DND-41 (cell line): ENCODE measurements at regions not wholly inside any gene's neighbourhood (a gene's known extent, or its start where the extent isn't known, plus 50 kb on each side); places are given as distances from the start of the nearest gene placed in this dataset.

ENCODE experiments used
- ATAC-seq: fragments of 200-7000 bp; cut with Tn5 transposase; 3 replicates; pipeline ENCODE4 v1.9.1; 2021; ENCODE audit warnings: low read depth; ENCODE audit not compliant: insufficient read depth
- DNase-seq: peaks from one replicate; pipeline ENCODE4 v3.0.0-alpha.2; 2020
- H2AFZ ChIP-seq: 2 replicates; pipeline ENCODE4 v1.6.0; 2012; ENCODE audit warnings: low read depth, low read length
- H3K27ac ChIP-seq: 2 replicates; pipeline ENCODE4 v1.5.1; 2012; ENCODE audit warnings: low read length, inconsistent platforms
- H3K27me3 ChIP-seq: fragments of 200-600 bp; sonication (generic); 2 replicates; pipeline ENCODE4 v1.6.0; 2012; ENCODE audit warnings: low read length, mild to moderate bottlenecking, inconsistent platforms; ENCODE audit not compliant: insufficient read depth, poor library complexity
- H3K36me3 ChIP-seq: 2 replicates; pipeline ENCODE4 v1.5.1; 2012; ENCODE audit warnings: low read length, inconsistent platforms; ENCODE audit not compliant: insufficient read depth
- H3K4me1 ChIP-seq: 2 replicates; pipeline ENCODE4 v1.5.1; 2012; ENCODE audit warnings: mild to moderate bottlenecking, low read length; ENCODE audit not compliant: insufficient read depth
- H3K4me2 ChIP-seq: 2 replicates; pipeline ENCODE4 v1.6.0; 2012; ENCODE audit warnings: mild to moderate bottlenecking, moderate library complexity, low read length, inconsistent platforms; ENCODE audit not compliant: insufficient read depth
- H3K4me3 ChIP-seq, 2 experiments: fragments of 200-600 bp in 1 of 2; shearing (Covaris generic) in 1 of 2; 2 replicates each; pipeline ENCODE4 v1.5.1; 2012 to 2016; ENCODE audit warnings: inconsistent platforms in 2 of 2, low read length in 2 of 2, mild to moderate bottlenecking in 2 of 2, low read depth in 1 of 2, moderate library complexity in 1 of 2
- H3K79me2 ChIP-seq: 2 replicates; pipeline ENCODE4 v1.6.0; 2012; ENCODE audit warnings: low read length, inconsistent platforms; ENCODE audit not compliant: insufficient read depth
- H3K9ac ChIP-seq: 2 replicates; pipeline ENCODE4 v1.6.0; 2012; ENCODE audit warnings: low read depth, mild to moderate bottlenecking, inconsistent platforms, low read length, moderate library complexity
- H3K9me3 ChIP-seq: 2 replicates; pipeline ENCODE4 v1.5.1; 2012; ENCODE audit warnings: low read length, moderate library complexity, mild to moderate bottlenecking, inconsistent platforms; ENCODE audit not compliant: insufficient read depth, severe bottlenecking
- H4K20me1 ChIP-seq: 2 replicates; pipeline ENCODE4 v1.6.0; 2012; ENCODE audit warnings: low read length; ENCODE audit not compliant: insufficient read depth
- EZH2 ChIP-seq: IDR thresholded peaks from 3 replicates; pipeline ENCODE4 v1.6.1; 2012; ENCODE audit warnings: borderline replicate concordance, low read depth, mild to moderate bottlenecking, moderate library complexity, low read length, inconsistent platforms; ENCODE audit not compliant: severe bottlenecking
- TF ChIP-seq, protein P1 (sequence below): IDR thresholded peaks from 2 replicates; pipeline ENCODE4 v1.5.1; 2012; ENCODE audit warnings: borderline replicate concordance, low read length, moderate library complexity, mild to moderate bottlenecking; ENCODE audit not compliant: poor library complexity, severe bottlenecking; ENCODE audit errors: extremely low read depth

DNA sequence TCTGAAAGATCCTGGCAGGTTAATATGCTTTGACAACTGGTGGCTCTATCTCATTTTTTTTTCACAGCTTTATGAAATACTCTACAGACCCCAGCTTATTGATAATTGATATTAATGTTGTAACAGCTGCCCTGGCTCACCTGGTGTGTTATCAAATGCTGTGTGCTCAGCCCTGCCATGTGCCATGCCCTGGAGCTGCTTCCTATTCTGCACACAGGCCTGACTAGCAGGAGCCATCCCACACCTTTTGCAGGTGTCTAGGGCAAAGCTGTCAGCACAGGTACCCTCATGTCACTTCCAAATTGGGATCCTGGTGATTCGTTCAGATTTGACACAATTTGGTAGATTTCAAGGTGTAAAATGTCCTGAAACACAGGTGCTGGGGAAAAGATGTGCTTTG is 254.6 kb upstream of the MAN1A1 start:
- Histone ChIP-seq H3K36me3 (no peaks in the 10 kb centered on the region), H3K27me3 (no peaks in the 10 kb centered on the region), H3K27ac (no peak overlapping the region), H3K4me2 (no peak overlapping the region), H3K79me2 (no peaks in the 10 kb centered on the region), H3K4me1 (no peaks in the 10 kb centered on the region), H2AFZ (no peak overlapping the region), H4K20me1 (no peaks in the 10 kb centered on the region), H3K9ac (no peak overlapping the region), H3K9me3 (no peaks in the 10 kb centered on the region), H3K4me3 (no peak overlapping the region)
- no peak for TF ChIP-seq EZH2
- TF ChIP-seq, protein P1, sequence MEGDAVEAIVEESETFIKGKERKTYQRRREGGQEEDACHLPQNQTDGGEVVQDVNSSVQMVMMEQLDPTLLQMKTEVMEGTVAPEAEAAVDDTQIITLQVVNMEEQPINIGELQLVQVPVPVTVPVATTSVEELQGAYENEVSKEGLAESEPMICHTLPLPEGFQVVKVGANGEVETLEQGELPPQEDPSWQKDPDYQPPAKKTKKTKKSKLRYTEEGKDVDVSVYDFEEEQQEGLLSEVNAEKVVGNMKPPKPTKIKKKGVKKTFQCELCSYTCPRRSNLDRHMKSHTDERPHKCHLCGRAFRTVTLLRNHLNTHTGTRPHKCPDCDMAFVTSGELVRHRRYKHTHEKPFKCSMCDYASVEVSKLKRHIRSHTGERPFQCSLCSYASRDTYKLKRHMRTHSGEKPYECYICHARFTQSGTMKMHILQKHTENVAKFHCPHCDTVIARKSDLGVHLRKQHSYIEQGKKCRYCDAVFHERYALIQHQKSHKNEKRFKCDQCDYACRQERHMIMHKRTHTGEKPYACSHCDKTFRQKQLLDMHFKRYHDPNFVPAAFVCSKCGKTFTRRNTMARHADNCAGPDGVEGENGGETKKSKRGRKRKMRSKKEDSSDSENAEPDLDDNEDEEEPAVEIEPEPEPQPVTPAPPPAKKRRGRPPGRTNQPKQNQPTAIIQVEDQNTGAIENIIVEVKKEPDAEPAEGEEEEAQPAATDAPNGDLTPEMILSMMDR = no peak
- no peak for DNase-seq
- ATAC-seq = no peak

DNA sequence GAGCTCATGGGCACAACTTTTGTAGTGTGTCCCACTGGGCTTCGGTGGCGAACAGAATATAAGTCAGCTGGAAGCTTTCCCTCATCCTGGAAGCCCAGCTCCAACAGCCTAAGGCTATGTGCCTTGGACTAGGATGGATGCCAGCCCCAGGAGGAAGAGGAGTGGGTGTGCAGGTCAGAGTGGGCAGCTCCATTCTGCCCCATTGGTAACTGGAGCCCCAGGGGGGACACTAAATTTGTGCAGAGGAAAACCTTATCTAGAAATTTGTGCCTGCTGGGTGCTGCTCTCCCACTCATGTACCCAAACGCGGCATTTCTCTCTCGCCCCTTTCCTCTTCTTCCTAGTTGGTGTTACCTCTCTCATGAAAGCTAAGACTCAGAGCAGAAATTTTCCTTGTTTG is 253.9 kb upstream of the MAN1A1 start:
- Histone ChIP-seq H3K27ac (no peak overlapping the region), H3K9me3 (no peaks in the 10 kb centered on the region), H3K4me3 (no peak overlapping the region), H2AFZ (no peak overlapping the region), H4K20me1 (no peaks in the 10 kb centered on the region), H3K4me2 (no peak overlapping the region), H3K4me1 (peaks cover 6% of the 10 kb centered on the region; the same call in 1 of the 2 replicates), H3K79me2 (no peaks in the 10 kb centered on the region), H3K9ac (no peak overlapping the region), H3K27me3 (no peaks in the 10 kb centered on the region), H3K36me3 (no peaks in the 10 kb centered on the region)
- ATAC-seq = no peak
- no peak for DNase-seq
- TF ChIP-seq EZH2 = no peak
- TF ChIP-seq, protein P1 = no peak

DNA sequence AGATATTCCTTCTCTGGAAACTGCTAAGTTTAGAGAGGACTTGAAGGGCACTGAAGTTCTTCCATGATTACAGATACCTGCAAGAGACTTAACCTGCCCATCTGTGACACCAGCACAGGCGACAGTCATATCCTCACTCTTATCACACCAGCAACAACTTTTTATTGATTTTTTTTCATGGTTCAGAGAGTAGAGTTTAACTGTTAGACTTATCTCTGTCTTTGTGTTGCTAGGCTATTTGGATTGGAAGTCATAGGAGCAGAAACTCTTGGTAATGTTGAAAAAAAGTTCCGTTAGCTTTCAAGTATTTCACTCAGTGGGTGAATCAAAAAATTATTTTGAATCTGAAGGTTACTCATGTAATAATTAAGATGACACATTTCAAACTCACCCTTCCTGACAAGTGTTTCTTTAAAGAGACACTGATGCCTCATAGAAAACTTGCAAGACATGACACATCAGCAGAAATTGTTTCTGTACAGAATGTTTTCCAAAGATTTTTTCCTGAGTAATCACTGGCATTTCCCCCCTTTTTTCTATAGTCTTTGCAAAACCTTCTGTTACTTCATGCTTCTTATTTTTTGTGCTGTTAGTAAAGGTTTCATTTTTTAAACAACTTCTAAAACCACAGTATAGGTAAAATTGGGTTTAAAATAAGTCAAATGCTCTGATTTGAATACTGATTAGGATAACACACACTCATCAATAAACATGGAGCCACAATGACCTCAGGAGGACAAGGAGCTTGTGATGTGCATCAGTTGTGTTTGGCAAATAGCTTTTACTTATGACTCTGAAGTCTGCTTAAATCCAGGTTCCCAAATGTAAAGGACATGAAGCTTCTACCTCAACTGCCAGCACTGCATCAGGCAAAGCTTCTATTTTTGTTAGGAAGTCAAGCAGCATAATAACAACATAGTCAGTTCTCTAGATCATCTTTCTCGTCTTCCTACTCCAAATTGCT is 252.9 kb upstream of the MAN1A1 start:
- H3K4me3 ChIP-seq = no peak overlapping the region
- no peak for TF ChIP-seq EZH2
- TF ChIP-seq, protein P1 = no peak
- no peak overlapping the region for H3K9ac ChIP-seq
- no peak overlapping the region for H3K4me2 ChIP-seq
- H3K4me1 ChIP-seq = peaks cover 7% of the 10 kb centered on the region; the same call in 1 of the 2 replicates
- H3K9me3 ChIP-seq = no peaks in the 10 kb centered on the region
- H3K36me3 ChIP-seq = no peaks in the 10 kb centered on the region
- no peak overlapping the region for H2AFZ ChIP-seq
- ATAC-seq (no peak), DNase-seq (no peak)
- H4K20me1 ChIP-seq = no peaks in the 10 kb centered on the region
- no peak overlapping the region for H3K27ac ChIP-seq
- no peaks in the 10 kb centered on the region for H3K27me3 ChIP-seq
- no peaks in the 10 kb centered on the region for H3K79me2 ChIP-seq
